Aorta (tissue), 5 donors: ENCODE measurements at regions not wholly inside any gene's neighbourhood (a gene's known extent, or its start where the extent isn't known, plus 50 kb on each side); places are given as distances from the start of the nearest gene placed in this dataset.

ENCODE experiments used
- ATAC-seq: fragments of 200-7000 bp; cut with Tn5 transposase; one replicate; pipeline ENCODE4 v1.9.1; 2022; ENCODE audit warnings: moderate library complexity; ENCODE audit not compliant: low FRiP score
- DNase-seq, 2 donors: peaks; one replicate each; pipeline ENCODE4 v3.0.0-alpha.2; 2020
- H3K27ac ChIP-seq, 2 donors: one replicate each; pipeline ENCODE4 v1.5.1; 2013; ENCODE audit warnings: low read length in 2 of 2, mild to moderate bottlenecking in 2 of 2, moderate library complexity in 2 of 2, control low read depth in 1 of 2, inconsistent platforms in 1 of 2, low read depth in 1 of 2
- H3K27me3 ChIP-seq, 2 donors: one replicate each; pipeline ENCODE4 v1.6.1; 2013; ENCODE audit warnings: control low read depth in 1 of 2, low read length in 1 of 2, mild to moderate bottlenecking in 1 of 2, moderate library complexity in 1 of 2; ENCODE audit not compliant: insufficient read depth in 2 of 2, control insufficient read depth in 1 of 2
- H3K36me3 ChIP-seq, 2 donors: one replicate each; pipeline ENCODE4 v1.6.1; 2013; ENCODE audit warnings: control low read depth in 1 of 2, low read length in 1 of 2, mild to moderate bottlenecking in 1 of 2; ENCODE audit not compliant: insufficient read depth in 2 of 2, control insufficient read depth in 1 of 2
- H3K4me1 ChIP-seq, 2 donors: one replicate each; pipeline ENCODE4 v1.6.1; 2013; ENCODE audit warnings: low read length in 2 of 2, control low read depth in 1 of 2, mild to moderate bottlenecking in 1 of 2, moderate library complexity in 1 of 2; ENCODE audit not compliant: insufficient read depth in 2 of 2, control insufficient read depth in 1 of 2
- H3K4me3 ChIP-seq, 2 donors: one replicate each; pipeline ENCODE4 v1.5.1; 2013; ENCODE audit warnings: low read length in 2 of 2, control low read depth in 1 of 2, mild to moderate bottlenecking in 1 of 2
- H3K9me3 ChIP-seq: one replicate; pipeline ENCODE4 v1.6.1; 2013; ENCODE audit warnings: mild to moderate bottlenecking, low read length; ENCODE audit not compliant: control insufficient read depth
- WGBS, 2 donors: extraction: QIAGEN DNeasy Blood & Tissue Kit; methylation state at CpG; one replicate each; pipeline ENCODE4 v1.1.7; 2013; 5-methylcytosine and 5-hydroxymethylcytosine counted together
- intact Hi-C, 2 donors: fragments of 100-400 bp; cut with DNase I; formaldehyde crosslinking; loops; one replicate each; pipeline versions ENCODE4 v1.14.2 to v1.15.0; 2022
- donor health status: healthy with polysubstance abuse.
- donor health status: Bipolar disorder and iron deficiency.
- donor health status: DM: no; HTN: no; CAD: no.
- donor health status: DM: no; HTN: no; CAD: no.
- donor health status: DM: yes; HTN: yes; CAD: no.

- Histone ChIP-seq H3K9me3 (no peaks in the 10 kb centered on the region), H3K4me1 (no peaks in the 10 kb centered on the region), H3K27ac (no peak overlapping the region), H3K4me3 (no peak overlapping the region), H3K36me3 (no peaks in the 10 kb centered on the region), H3K27me3 (no peaks in the 10 kb centered on the region)
- ATAC-seq (no peak), DNase-seq (peak in 1 of 2 donors; percentile 28)
- intact Hi-C loops: no loop called here
- WGBS, 2 donors: 81 to 82% methylated on average over 16 of the region's 16 CpGs
These were observed 78.9 kb upstream of the OTOS start for GRCh38 chr2:240219208-240219890.

GRCh38 chr2:240220371-240220770 is 79.9 kb upstream of the OTOS start:
- Histone ChIP-seq H3K9me3 (no peaks in the 10 kb centered on the region), H3K36me3 (no peaks in the 10 kb centered on the region), H3K27me3 (no peaks in the 10 kb centered on the region), H3K4me1 (no peaks in the 10 kb centered on the region), H3K4me3 (no peak overlapping the region), H3K27ac (no peak overlapping the region)
- intact Hi-C loops: no loop called here
- ATAC-seq (no peak), DNase-seq (peak in 1 of 2 donors; percentile 4)
- 39 to 45% methylated on average over 3 of the region's 3 CpGs for WGBS, 2 donors

- Histone ChIP-seq H3K36me3 (no peaks in the 10 kb centered on the region), H3K4me1 (no peaks in the 10 kb centered on the region), H3K27me3 (no peaks in the 10 kb centered on the region), H3K27ac (no peak overlapping the region), H3K4me3 (no peak overlapping the region), H3K9me3 (no peaks in the 10 kb centered on the region)
- WGBS, 2 donors: 81 to 82% methylated on average over 7 of the region's 7 CpGs
- peak in 1 of 2 donors; percentile 26 for DNase-seq
- intact Hi-C loops: no loop called here
- ATAC-seq: no peak
These were observed 83.2 kb upstream of the OTOS start for GRCh38 chr2:240223631-240224030.

- ATAC-seq (no peak), DNase-seq (peak in 1 of 2 donors; percentile 10)
- H3K36me3 ChIP-seq: no peaks in the 10 kb centered on the region
- no peaks in the 10 kb centered on the region for H3K4me1 ChIP-seq
- no peak overlapping the region for H3K27ac ChIP-seq
- H3K4me3 ChIP-seq: no peak overlapping the region
- no peaks in the 10 kb centered on the region for H3K27me3 ChIP-seq
- WGBS, 2 donors: 55 to 61% methylated on average over 5 of the region's 5 CpGs
- intact Hi-C loops: no loop called here
- H3K9me3 ChIP-seq: no peaks in the 10 kb centered on the region
These were observed 84.2 kb upstream of the OTOS start for GRCh38 chr2:240224676-240225075.

GRCh38 chr2:240225131-240225530 is 84.7 kb upstream of the OTOS start:
- no peak for ATAC-seq
- no peaks in the 10 kb centered on the region for H3K27me3 ChIP-seq
- H3K36me3 ChIP-seq: no peaks in the 10 kb centered on the region
- intact Hi-C loops: no loop called here
- no peak overlapping the region for H3K27ac ChIP-seq
- 73 to 78% methylated on average over 4 of the region's 4 CpGs for WGBS, 2 donors
- no peaks in the 10 kb centered on the region for H3K9me3 ChIP-seq
- peak in 1 of 2 donors; percentile 46 for DNase-seq
- H3K4me3 ChIP-seq: no peak overlapping the region
- H3K4me1 ChIP-seq: no peaks in the 10 kb centered on the region

GRCh38 chr2:240225660-240226475 is 85.4 kb upstream of the OTOS start:
- whole genome bisulfite sequencing, 2 donors: 71 to 73% methylated on average over 8 of the region's 8 CpGs
- ATAC-seq (no peak), DNase-seq (peak in 1 of 2 donors; percentile 2)
- H3K27ac ChIP-seq: no peak overlapping the region
- intact Hi-C loops: no loop called here
- H3K4me1 ChIP-seq: no peaks in the 10 kb centered on the region
- no peaks in the 10 kb centered on the region for H3K36me3 ChIP-seq
- no peaks in the 10 kb centered on the region for H3K27me3 ChIP-seq
- no peaks in the 10 kb centered on the region for H3K9me3 ChIP-seq
- H3K4me3 ChIP-seq: no peak overlapping the region

GRCh38 chr2:240226672-240227537 is 86.4 kb upstream of the OTOS start:
- ATAC-seq (no peak), DNase-seq (peak in 1 of 2 donors; percentile 41)
- intact Hi-C loops: no loop called here
- H3K36me3 ChIP-seq: no peaks in the 10 kb centered on the region
- H3K27ac ChIP-seq: no peak overlapping the region
- 94 to 95% methylated on average over 8 of the region's 8 CpGs for WGBS, 2 donors
- H3K9me3 ChIP-seq: no peaks in the 10 kb centered on the region
- H3K4me1 ChIP-seq: no peaks in the 10 kb centered on the region
- H3K27me3 ChIP-seq: no peaks in the 10 kb centered on the region
- H3K4me3 ChIP-seq: no peak overlapping the region

GRCh38 chr2:240227538-240228428 is 87.3 kb upstream of the OTOS start:
- Histone ChIP-seq H3K4me1 (no peaks in the 10 kb centered on the region), H3K36me3 (no peaks in the 10 kb centered on the region), H3K27me3 (no peaks in the 10 kb centered on the region), H3K27ac (no peak overlapping the region), H3K9me3 (no peaks in the 10 kb centered on the region), H3K4me3 (no peak overlapping the region)
- peak in 1 of 2 donors; percentile 40 for DNase-seq
- 96 to 97% methylated on average over 14 of the region's 14 CpGs for WGBS, 2 donors
- no peak for ATAC-seq
- intact Hi-C loops: no loop called here
